PC-3 (cell line): ENCODE measurements at regions not wholly inside any gene's neighbourhood (a gene's known extent, or its start where the extent isn't known, plus 50 kb on each side); places are given as distances from the start of the nearest gene placed in this dataset.

Source experiments
- ATAC-seq: fragments of 200-7000 bp; cut with Tn5 transposase; 2 replicates; pipeline ENCODE4 v1.9.1; 2020; ENCODE audit warnings: mild to moderate bottlenecking, moderate library complexity
- BruUV-seq: library from RNA; stranded (reverse); fragments of 400-500 nt; replicated peaks from 2 replicates; lab custom pipeline; 2021; lab: Mats Ljungman, UMichigan
- CTCF ChIA-PET: fragments of 300-600 bp; sonication (Branson Sonifier 250); formaldehyde crosslinking; loops from one replicate; lab custom pipeline; 2022; ENCODE audit warnings: antibody characterized with exemption; lab: Charles Lee
- POLR2A ChIA-PET: fragments of 300-600 bp; sonication (Branson Sonifier 250); formaldehyde crosslinking; loops from one replicate; lab custom pipeline; 2022; ENCODE audit warnings: antibody characterized with exemption; ENCODE audit not compliant: unreplicated experiment; lab: Charles Lee
- DNase-seq: peaks from one replicate; pipeline ENCODE4 v3.0.0-alpha.2; 2015
- H2AFZ ChIP-seq: fragments of 300-600 bp; sonication (generic); 2 replicates; pipeline ENCODE4 v1.6.0; 2016; ENCODE audit warnings: antibody characterized with exemption, low read length
- H3F3A ChIP-seq: fragments of 300-600 bp; sonication (generic); one replicate; pipeline ENCODE4 v1.6.0; 2017; ENCODE audit warnings: antibody characterized with exemption, low read length, control low read depth, mild to moderate bottlenecking; ENCODE audit not compliant: unreplicated experiment
- H3K27ac ChIP-seq: fragments of 300-600 bp; sonication (generic); 2 replicates; pipeline ENCODE4 v1.5.1; 2016; ENCODE audit warnings: mild to moderate bottlenecking, low read length
- H3K27me3 ChIP-seq: fragments of 300-600 bp; sonication (generic); 2 replicates; pipeline ENCODE4 v1.6.1; 2016; ENCODE audit warnings: low read length, mixed read lengths
- H3K36me3 ChIP-seq: fragments of 300-600 bp; sonication (generic); 2 replicates; pipeline ENCODE4 v1.6.1; 2016; ENCODE audit warnings: low read depth, mixed run types, low read length, mixed read lengths
- H3K4me1 ChIP-seq: fragments of 300-600 bp; sonication (generic); 2 replicates; pipeline ENCODE4 v1.5.1; 2016; ENCODE audit warnings: low read length; ENCODE audit not compliant: insufficient read depth
- H3K4me2 ChIP-seq: fragments of 300-600 bp; sonication (generic); 2 replicates; pipeline ENCODE4 v1.6.0; 2016; ENCODE audit warnings: low read length
- H3K4me3 ChIP-seq: fragments of 300-600 bp; sonication (generic); 2 replicates; pipeline ENCODE4 v1.5.1; 2016; ENCODE audit warnings: mild to moderate bottlenecking, low read length, mixed read lengths
- H3K79me2 ChIP-seq: fragments of 300-600 bp; sonication (generic); 2 replicates; pipeline ENCODE4 v1.6.1; 2017; ENCODE audit warnings: low read length, mixed read lengths
- H3K9ac ChIP-seq: fragments of 300-600 bp; sonication (generic); 2 replicates; pipeline ENCODE4 v1.6.0; 2016; ENCODE audit warnings: mild to moderate bottlenecking, low read length
- H3K9me2 ChIP-seq: fragments of 300-600 bp; sonication (generic); replicated peaks from 2 replicates; pipeline ENCODE4 v1.6.1; 2016; ENCODE audit warnings: mixed run types, low read length, mixed read lengths
- H3K9me3 ChIP-seq: fragments of 300-600 bp; sonication (generic); 2 replicates; pipeline ENCODE4 v1.6.1; 2016; ENCODE audit warnings: low read length, mixed read lengths
- H4K20me1 ChIP-seq: fragments of 300-600 bp; sonication (generic); 2 replicates; pipeline ENCODE4 v1.6.1; 2016; ENCODE audit warnings: low read length, mixed read lengths
- CTCF ChIP-seq: fragments of 300-600 bp; sonication (generic); conservative IDR thresholded peaks from 2 replicates; pipeline ENCODE4 v1.5.1; 2017; ENCODE audit warnings: antibody characterized with exemption, low read depth, mild to moderate bottlenecking, low read length
- EZH2 ChIP-seq: fragments of 300-600 bp; sonication (generic); IDR thresholded peaks from one replicate; pipeline ENCODE4 v1.6.1; 2017; ENCODE audit warnings: antibody characterized with exemption, mild to moderate bottlenecking, low read length; ENCODE audit not compliant: unreplicated experiment
- EZH2phosphoT487 ChIP-seq: fragments of 300-600 bp; sonication (generic); IDR thresholded peaks from 2 replicates; pipeline ENCODE4 v1.6.1; 2018; ENCODE audit warnings: mild to moderate bottlenecking, antibody characterized with exemption, low read length, borderline replicate concordance
- intact Hi-C: fragments of 100-400 bp; cut with micrococcal nuclease; formaldehyde crosslinking; loops from 2 replicates; pipeline ENCODE4 v1.9.0; 2023

GRCh38 chr2:58851598-58851997 is 610.5 kb upstream of the FANCL start:
- Histone ChIP-seq H3K4me1 (no peaks in the 10 kb centered on the region), H3K27me3 (peaks cover 81% of the 10 kb centered on the region), H3K79me2 (no peaks in the 10 kb centered on the region), H3K4me2 (no peak overlapping the region), H3K9ac (no peak overlapping the region), H4K20me1 (no peaks in the 10 kb centered on the region), H3K9me3 (no peaks in the 10 kb centered on the region), H3F3A (no peaks in the 10 kb centered on the region), H3K27ac (no peak overlapping the region), H2AFZ (no peak overlapping the region), H3K36me3 (no peaks in the 10 kb centered on the region), H3K4me3 (no peak overlapping the region), H3K9me2 (no peaks in the 10 kb centered on the region)
- POLR2A ChIA-PET = no interaction called here
- no TSS peak for BruUV-seq
- CTCF ChIA-PET = no interaction called here
- DNase-seq = no peak
- ATAC-seq = no peak
- intact Hi-C loops = no loop called here
- no peak for TF ChIP-seq EZH2phosphoT487
- TF ChIP-seq CTCF = no peak
- TF ChIP-seq EZH2 = no peak

- Histone ChIP-seq H3K4me3 (no peak overlapping the region), H3K79me2 (no peaks in the 10 kb centered on the region), H3K36me3 (no peaks in the 10 kb centered on the region), H3K9me2 (no peaks in the 10 kb centered on the region), H3K9ac (no peak overlapping the region), H3K4me2 (no peak overlapping the region), H3F3A (no peaks in the 10 kb centered on the region), H3K27me3 (peaks cover 49% of the 10 kb centered on the region), H3K9me3 (no peaks in the 10 kb centered on the region), H3K4me1 (no peaks in the 10 kb centered on the region), H4K20me1 (no peaks in the 10 kb centered on the region), H2AFZ (no peak overlapping the region), H3K27ac (no peak overlapping the region)
- CTCF ChIA-PET = no interaction called here
- POLR2A ChIA-PET = no interaction called here
- intact Hi-C loops = no loop called here
- DNase-seq = no peak
- no peak for TF ChIP-seq CTCF
- TF ChIP-seq EZH2 = no peak
- no peak for TF ChIP-seq EZH2phosphoT487
- no TSS peak for BruUV-seq
- ATAC-seq = no peak
These were observed 603.9 kb upstream of the FANCL start for GRCh38 chr2:58845011-58845410.

GRCh38 chr2:58842501-58843155 is 601.5 kb upstream of the FANCL start:
- DNase-seq = no peak
- no peaks in the 10 kb centered on the region for H3F3A ChIP-seq
- H3K9me2 ChIP-seq = no peaks in the 10 kb centered on the region
- CTCF ChIA-PET = no interaction called here
- no peak overlapping the region for H3K4me2 ChIP-seq
- no peak overlapping the region for H3K9ac ChIP-seq
- no peak for ATAC-seq
- intact Hi-C loops = no loop called here
- POLR2A ChIA-PET = interaction anchor here (0.6 kb wide), 1 partner anchor 395 kb away, joined by 3 read pairs; no protein-coding TSS in a partner anchor
- H3K27ac ChIP-seq = no peak overlapping the region
- TF ChIP-seq EZH2 (no peak), CTCF (no peak), EZH2phosphoT487 (no peak)
- no peak overlapping the region for H3K4me3 ChIP-seq
- no peaks in the 10 kb centered on the region for H3K36me3 ChIP-seq
- no TSS peak for BruUV-seq
- H3K79me2 ChIP-seq = no peaks in the 10 kb centered on the region
- H2AFZ ChIP-seq = no peak overlapping the region
- peaks cover 40% of the 10 kb centered on the region for H3K27me3 ChIP-seq
- H4K20me1 ChIP-seq = no peaks in the 10 kb centered on the region
- no peaks in the 10 kb centered on the region for H3K9me3 ChIP-seq
- no peaks in the 10 kb centered on the region for H3K4me1 ChIP-seq
